HG03139 (cell line): ENCODE measurements at regions not wholly inside any gene's neighbourhood (a gene's known extent, or its start where the extent isn't known, plus 50 kb on each side); places are given as distances from the start of the nearest gene placed in this dataset.
"Not testable (repeated sequence)": the region's sequence is repeated elsewhere in the genome, so short reads cannot be mapped to it uniquely, and the experiment has no call there.

ENCODE experiments used
- ATAC-seq: cut with Tn5 transposase; IDR thresholded peaks from one replicate; pipeline ENCODE4 v1.9.1; 2021; ENCODE audit not compliant: unreplicated experiment

DNA sequence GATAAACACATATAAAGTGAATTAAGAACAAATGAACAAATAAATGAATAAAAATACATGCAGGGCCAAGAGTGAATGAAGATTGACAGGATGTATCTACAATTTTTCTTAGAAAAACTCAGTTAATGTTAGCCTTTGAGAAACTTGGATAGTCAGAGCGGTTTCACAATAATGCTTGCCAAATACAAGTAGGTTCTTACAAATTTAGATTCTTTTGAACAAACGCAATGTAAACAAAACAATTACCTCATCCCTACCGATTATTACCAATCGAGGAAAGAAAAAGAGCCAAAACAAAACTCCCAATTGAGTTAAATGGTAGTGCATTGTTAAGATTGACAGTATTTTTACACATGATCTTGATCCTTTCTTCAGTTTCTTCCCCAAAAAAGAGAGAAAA is 176.9 kb upstream of the DEPDC1 start:
- ATAC-seq, result no peak

- ATAC-seq, result no peak
These were observed 178.5 kb upstream of the DEPDC1 start for GRCh38 chr1:68675336-68675735.

GRCh38 chr1:68677684-68678351 is 180.9 kb upstream of the DEPDC1 start:
- no peak for ATAC-seq

- no peak for ATAC-seq
These were observed 199.3 kb upstream of the DEPDC1 start for GRCh38 chr1:68696221-68696620.

DNA sequence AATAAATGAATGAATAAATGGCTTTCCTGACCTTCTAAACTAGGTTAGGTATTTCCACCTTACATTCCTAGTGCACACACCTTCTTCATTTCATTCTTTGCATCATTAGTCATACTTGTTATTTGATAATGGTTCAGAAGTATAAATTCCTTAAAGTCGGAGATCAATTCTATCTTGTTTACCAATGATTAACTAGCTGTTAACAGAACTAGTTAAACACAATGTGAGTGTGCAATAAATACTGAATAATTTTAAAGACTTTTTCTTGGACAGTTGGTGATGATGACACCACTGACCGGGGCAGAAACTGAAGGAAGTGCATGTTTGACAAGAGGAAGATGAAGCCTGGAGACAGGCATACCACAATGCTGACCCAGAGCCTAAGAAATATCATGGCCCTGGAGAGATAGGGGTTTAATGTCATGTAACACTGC is 207.1 kb upstream of the DEPDC1 start:
- no peak for ATAC-seq

GRCh38 chr1:68704800-68705443 is 208.0 kb upstream of the DEPDC1 start:
- ATAC-seq, result no peak

GRCh38 chr1:68705466-68705865 is 208.6 kb upstream of the DEPDC1 start:
- no peak for ATAC-seq

DNA sequence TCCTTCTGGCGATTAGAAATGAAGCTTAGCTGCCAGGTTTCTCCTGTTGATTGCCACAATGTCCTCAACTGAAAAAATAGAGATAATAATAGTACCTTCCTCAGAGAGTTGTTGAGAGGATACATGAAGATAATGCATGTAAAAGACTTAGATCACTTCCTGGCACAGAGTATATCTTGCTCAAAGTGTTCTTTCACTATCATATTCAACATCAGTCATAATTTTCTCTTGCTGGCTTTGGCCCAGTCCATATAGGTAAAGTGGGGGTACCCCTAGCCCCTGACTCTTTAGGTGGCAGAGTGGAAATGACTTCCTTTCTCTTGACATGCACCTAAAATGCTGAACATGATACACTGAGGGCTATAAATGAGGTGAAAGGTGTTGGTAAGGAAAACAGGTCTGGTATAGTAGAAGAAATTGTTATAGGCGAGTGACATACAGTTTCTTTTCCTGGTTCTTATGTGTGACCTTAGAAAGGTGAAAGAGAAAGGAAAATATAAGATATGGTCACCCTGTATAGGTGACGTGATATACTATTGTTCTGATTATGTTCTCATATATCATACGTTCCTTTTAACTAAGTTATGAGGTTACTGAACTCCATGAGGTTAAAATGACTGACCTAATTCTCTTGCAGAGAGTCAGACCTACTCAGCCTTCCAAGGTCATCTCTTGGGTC is 209.9 kb upstream of the DEPDC1 start:
- ATAC-seq, result no peak

DNA sequence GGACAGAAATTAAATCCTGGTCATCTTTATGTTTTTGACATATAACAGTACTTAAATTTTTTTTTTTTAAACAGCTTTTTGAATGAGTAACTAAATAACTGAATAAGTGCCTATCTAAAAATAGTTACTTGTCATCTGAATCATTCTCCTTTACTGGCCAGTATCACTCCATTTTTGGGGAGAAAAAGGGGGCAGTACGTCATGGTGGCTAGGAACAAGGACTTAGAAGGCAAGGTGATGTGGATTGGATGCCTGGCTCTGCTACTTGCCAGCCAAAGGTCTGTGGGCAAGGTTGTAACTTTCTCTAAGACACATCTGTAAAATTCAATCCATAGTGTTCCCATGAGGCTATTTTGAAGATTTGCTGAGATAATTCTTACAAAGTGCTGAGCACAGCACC is 220.4 kb upstream of the DEPDC1 start:
- ATAC-seq, result no peak

DNA sequence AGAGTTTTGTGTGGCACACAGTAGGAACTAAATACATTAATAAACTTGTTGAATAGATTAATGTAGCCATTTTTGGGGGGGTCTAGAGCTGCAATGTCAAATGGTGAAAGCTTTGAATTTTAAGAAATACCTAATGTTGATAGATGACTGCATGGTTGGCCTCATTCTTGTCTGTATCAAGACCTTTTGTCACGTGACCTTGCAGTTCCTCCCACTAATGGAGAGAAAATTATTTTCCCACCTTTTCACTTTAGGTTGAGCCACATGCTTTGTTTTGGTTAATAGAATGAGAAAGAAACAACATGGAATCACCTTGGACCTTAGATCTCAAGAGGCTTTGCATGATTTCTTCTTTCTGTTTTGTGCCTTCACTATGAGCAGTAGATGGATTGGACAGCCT is 223.6 kb upstream of the DEPDC1 start:
- no peak for ATAC-seq

- no peak for ATAC-seq
These were observed 226.9 kb upstream of the DEPDC1 start for GRCh38 chr1:68723791-68724190.

- no peak for ATAC-seq
These were observed 228.3 kb upstream of the DEPDC1 start for GRCh38 chr1:68725001-68725752.

- not testable (repeated sequence) for ATAC-seq
These were observed 242.6 kb upstream of the DEPDC1 start for GRCh38 chr1:68739486-68739885.

GRCh38 chr1:68745011-68745410 is 248.1 kb upstream of the DEPDC1 start:
- ATAC-seq, result no peak

GRCh38 chr1:68745451-68745850 is 248.6 kb upstream of the DEPDC1 start:
- ATAC-seq, result no peak

DNA sequence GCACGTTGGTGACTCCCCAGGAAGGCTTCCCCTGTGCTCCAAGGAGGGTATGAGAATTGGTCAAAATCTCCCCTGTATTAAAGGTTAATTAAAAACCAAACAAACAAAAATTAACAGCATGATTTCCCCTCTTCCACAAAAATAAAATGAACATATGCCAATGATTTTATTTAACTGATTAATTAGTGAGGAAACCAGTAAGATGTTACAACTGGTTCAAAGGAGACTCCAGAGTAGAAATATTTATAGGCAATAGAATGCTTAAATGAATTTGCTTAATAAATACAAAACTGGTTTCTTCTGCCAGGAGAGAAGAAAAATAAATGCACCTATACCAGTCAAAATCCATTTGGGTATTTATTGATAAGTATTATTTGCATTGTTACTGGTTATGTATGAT is 249.5 kb upstream of the DEPDC1 start:
- no peak for ATAC-seq

GRCh38 chr1:68751723-68752122 is 254.8 kb upstream of the DEPDC1 start:
- ATAC-seq, result no peak

GRCh38 chr1:68758666-68759209 is 261.9 kb upstream of the DEPDC1 start:
- no peak for ATAC-seq

DNA sequence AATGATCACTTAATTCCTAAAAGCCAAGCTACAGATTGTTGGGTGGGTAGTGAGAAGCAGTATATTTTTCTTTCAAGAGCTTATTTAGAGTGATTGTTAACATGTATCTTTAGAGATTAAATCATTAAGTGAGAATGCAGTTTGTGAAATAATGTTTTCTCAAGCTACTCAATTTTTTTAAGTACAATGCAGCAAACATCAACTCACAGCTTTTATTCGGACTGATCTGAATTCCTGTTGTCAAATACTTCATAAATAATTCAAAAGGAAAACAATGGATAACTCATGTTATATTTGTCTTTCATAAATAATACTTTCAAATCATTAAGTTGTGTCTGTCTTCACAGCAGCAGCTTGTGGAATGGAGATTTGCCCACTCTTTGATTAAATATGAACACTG is 271.1 kb upstream of the DEPDC1 start:
- no peak for ATAC-seq

GRCh38 chr1:68770817-68771216 is 273.9 kb upstream of the DEPDC1 start:
- ATAC-seq, result no peak

DNA sequence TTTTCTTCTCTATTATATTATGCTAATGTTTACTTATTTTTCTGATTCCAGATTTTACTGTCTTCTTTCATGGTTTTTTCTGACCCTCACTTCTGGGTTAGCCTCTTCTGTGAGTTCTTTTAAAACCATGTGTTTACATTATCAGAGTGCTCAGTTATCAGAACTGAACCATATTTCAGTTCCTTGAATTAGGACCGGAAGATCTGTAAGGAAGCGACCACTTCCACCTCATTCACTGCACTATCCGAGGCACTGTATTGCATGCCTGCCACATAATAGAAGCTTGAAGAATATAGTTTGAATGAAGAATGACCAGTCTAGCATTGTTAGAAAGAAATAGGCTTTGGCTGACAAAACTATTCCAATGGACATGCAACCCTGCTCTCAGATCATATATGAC is 281.0 kb upstream of the DEPDC1 start:
- ATAC-seq, result no peak
